ENCODE measurements at regions not wholly inside any gene's neighbourhood (a gene's known extent, or its start where the extent isn't known, plus 50 kb on each side); places are given as distances from the start of the nearest gene placed in this dataset.

DNA sequence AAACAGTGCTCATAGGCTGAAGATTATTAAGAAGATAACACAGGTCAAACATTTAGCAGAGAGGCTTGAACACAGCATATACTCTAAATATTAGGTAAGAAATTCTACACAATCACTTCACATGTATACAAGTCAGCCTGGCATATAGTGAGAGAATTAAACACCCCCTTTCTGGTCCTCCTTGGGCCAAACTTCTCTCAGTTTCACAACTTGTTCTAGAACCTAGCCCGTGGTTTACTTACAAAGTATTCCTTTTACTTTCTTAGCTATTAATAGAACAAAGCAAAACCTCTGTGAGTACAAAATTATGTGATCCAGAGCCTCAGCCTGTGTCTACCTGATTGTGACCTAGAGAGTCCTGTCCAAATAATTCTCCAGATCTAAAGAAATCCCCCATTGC lies 562.8 kb downstream of the TNS1 start:
- H3K27ac ChIP-seq: no peak overlapping the region
- no peak for DNase-seq
- H3K36me3 ChIP-seq: no peaks in the 10 kb centered on the region
- H3K4me3 ChIP-seq (ENCODE audit: low read depth, low read length): no peak overlapping the region
- TF ChIP-seq, protein P1, sequence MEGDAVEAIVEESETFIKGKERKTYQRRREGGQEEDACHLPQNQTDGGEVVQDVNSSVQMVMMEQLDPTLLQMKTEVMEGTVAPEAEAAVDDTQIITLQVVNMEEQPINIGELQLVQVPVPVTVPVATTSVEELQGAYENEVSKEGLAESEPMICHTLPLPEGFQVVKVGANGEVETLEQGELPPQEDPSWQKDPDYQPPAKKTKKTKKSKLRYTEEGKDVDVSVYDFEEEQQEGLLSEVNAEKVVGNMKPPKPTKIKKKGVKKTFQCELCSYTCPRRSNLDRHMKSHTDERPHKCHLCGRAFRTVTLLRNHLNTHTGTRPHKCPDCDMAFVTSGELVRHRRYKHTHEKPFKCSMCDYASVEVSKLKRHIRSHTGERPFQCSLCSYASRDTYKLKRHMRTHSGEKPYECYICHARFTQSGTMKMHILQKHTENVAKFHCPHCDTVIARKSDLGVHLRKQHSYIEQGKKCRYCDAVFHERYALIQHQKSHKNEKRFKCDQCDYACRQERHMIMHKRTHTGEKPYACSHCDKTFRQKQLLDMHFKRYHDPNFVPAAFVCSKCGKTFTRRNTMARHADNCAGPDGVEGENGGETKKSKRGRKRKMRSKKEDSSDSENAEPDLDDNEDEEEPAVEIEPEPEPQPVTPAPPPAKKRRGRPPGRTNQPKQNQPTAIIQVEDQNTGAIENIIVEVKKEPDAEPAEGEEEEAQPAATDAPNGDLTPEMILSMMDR (IDR thresholded peaks at IDR 0.05; ENCODE audit: low read depth, low read length): no peak
- no peaks in the 10 kb centered on the region for H3K9me3 ChIP-seq (ENCODE audit: severe bottlenecking)
- no peaks in the 10 kb centered on the region for H3K27me3 ChIP-seq (ENCODE audit: insufficient read depth, low read depth, severe bottlenecking)

DNA sequence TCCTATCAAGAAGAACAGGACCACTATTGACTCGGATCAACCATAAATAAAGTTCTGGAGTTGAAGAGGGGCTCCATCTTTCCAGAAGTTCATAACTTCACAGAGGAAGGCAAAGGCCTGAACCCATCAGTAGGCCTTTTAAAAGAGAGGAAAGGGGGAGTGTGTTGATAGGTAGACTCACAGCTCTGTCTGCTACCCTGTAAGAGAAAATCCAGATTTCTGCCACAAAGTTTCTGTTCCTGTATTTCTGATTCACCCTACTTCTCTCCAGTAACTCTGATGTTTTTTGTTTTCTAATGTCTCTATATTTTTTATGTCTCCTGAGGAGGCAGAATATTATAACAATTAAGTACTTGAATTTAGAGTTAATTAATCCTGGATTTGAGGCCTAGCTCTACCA lies 564.0 kb downstream of the TNS1 start:
- H3K27ac ChIP-seq: no peak overlapping the region
- no peaks in the 10 kb centered on the region for H3K9me3 ChIP-seq (ENCODE audit: severe bottlenecking)
- H3K27me3 ChIP-seq (ENCODE audit: insufficient read depth, low read depth, severe bottlenecking): no peaks in the 10 kb centered on the region
- DNase-seq: no peak
- TF ChIP-seq, protein P1 (IDR thresholded peaks at IDR 0.05; ENCODE audit: low read depth, low read length): no peak
- no peaks in the 10 kb centered on the region for H3K36me3 ChIP-seq
- no peak overlapping the region for H3K4me3 ChIP-seq (ENCODE audit: low read depth, low read length)

DNA sequence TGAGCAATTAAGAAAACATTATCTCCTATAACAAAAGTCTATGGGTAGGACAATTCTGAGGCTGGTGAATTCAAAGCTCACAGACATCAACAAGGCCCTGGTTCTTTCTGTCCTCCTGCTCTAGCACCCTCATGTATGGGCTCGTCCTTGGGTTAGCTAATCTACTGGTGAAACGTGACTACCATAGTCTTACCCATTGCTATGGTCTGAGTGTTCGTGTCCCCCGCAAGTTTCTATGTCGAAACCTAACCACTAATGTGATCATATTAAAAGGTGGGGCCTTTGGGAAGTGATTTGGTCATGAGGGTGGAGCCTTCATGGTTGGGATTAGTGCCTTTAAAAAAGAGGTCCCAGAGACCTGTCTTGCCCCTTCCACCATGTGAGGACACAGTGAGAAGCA lies 564.7 kb downstream of the TNS1 start:
- H3K36me3 ChIP-seq: no peaks in the 10 kb centered on the region

DNA sequence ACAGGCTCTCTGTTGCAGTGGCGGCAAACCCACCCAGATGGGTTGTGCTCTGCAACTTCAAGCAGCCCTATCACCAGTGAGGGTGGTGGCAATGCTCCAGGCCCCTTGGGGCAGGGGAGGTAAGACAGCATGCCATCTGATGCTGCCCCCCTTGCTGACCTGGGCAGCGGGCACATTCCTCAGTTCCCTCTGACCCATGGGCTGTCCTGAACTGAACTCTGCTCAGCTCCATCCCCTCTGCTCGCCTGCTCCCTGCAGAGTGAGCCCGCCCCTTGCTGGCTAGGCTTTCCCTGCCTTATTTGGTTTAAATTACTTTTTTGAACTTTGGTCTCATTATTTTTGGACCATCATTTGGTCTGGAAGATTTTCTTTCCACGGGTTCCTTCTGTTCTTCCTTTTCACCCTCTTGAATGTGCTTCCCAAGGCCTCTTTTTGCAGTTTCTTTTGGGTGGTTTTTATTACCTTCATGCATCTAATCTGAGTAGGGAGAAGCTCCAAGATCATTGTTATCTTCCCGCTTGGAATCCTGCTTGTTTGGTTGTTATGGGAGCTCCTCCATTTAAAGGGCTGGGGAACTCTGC lies 565.4 kb downstream of the TNS1 start:
- H3K27me3 ChIP-seq (ENCODE audit: insufficient read depth, low read depth, severe bottlenecking): no peaks in the 10 kb centered on the region
- no peaks in the 10 kb centered on the region for H3K36me3 ChIP-seq
- H3K9me3 ChIP-seq (ENCODE audit: severe bottlenecking): no peaks in the 10 kb centered on the region
- no peak for DNase-seq
- H3K4me3 ChIP-seq (ENCODE audit: low read depth, low read length): no peak overlapping the region
- TF ChIP-seq, protein P1 (IDR thresholded peaks at IDR 0.05; ENCODE audit: low read depth, low read length): no peak
- H3K27ac ChIP-seq: no peak overlapping the region

More for the DNA sequence above, 564.7 kb downstream of the TNS1 start:
- no peaks in the 10 kb centered on the region for H3K9me3 ChIP-seq (ENCODE audit: severe bottlenecking)
- H3K27ac ChIP-seq: no peak overlapping the region
- no peak overlapping the region for H3K4me3 ChIP-seq (ENCODE audit: low read depth, low read length)
- TF ChIP-seq, protein P1 (IDR thresholded peaks at IDR 0.05; ENCODE audit: low read depth, low read length): no peak
- no peaks in the 10 kb centered on the region for H3K27me3 ChIP-seq (ENCODE audit: insufficient read depth, low read depth, severe bottlenecking)
- no peak for DNase-seq

DNA sequence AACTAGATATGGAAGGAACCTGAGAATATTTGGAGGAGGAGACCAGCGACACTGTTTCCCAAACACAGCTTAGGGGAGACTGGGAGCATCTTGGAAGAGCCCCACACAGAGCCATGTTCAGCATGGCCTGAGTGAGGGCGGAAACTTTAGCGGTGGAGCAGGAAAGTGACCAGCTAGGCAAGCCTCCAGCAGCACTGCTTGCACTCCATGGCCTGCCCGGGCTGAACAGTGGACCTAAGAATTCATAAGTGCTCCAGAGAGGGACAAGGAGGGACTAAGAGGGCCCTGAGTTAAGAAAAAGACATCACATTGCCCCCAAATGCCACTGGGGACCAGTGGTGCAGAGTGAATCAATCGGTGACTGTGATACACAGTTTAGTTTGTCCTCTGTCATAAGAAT lies 566.4 kb downstream of the TNS1 start:
- H3K27ac ChIP-seq: no peak overlapping the region
- no peak for DNase-seq
- no peaks in the 10 kb centered on the region for H3K36me3 ChIP-seq
- H3K4me3 ChIP-seq (ENCODE audit: low read depth, low read length): no peak overlapping the region
- no peaks in the 10 kb centered on the region for H3K27me3 ChIP-seq (ENCODE audit: insufficient read depth, low read depth, severe bottlenecking)
- TF ChIP-seq, protein P1 (IDR thresholded peaks at IDR 0.05; ENCODE audit: low read depth, low read length): no peak
- no peaks in the 10 kb centered on the region for H3K9me3 ChIP-seq (ENCODE audit: severe bottlenecking)

Data from WERI-Rb-1 (cell line).